COLO829 (cell line): ENCODE measurements at regions not wholly inside any gene's neighbourhood (a gene's known extent, or its start where the extent isn't known, plus 50 kb on each side); places are given as distances from the start of the nearest gene placed in this dataset.
"Not testable (repeated sequence)": the region's sequence is repeated elsewhere in the genome, so short reads cannot be mapped to it uniquely, and the experiment has no call there.

Experiments used
- DNase-seq: peaks from one replicate; pipeline ENCODE4 v3.0.0; 2012; ENCODE audit warnings: low spot score

DNA sequence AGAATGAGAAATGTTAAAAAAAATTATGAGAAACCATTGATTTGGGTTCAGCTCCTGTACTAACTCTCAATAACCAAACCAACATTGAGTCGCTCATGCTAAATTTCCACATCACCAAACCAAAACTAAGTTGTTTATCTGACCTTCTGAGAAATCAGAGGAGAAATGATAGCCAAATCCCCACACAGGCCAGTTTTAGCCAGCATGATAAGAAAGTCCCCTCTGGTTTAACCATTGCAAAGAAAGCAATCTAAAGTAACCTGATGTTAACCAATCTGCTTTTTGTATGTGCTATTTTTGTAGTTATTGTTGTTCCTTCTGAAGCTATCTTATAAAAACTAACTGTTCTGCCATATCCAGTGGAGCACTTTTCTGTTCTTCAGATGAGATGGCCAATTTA lies 599.7 kb downstream of the SLC16A7 start:
- DNase-seq, result no peak

- DNase-seq, result no peak
These were observed 600.5 kb downstream of the SLC16A7 start for GRCh38 chr12:60196366-60196765.

- DNase-seq, result no peak
These were observed 601.8 kb downstream of the SLC16A7 start for GRCh38 chr12:60197589-60197988.

- no peak for DNase-seq
These were observed 606.1 kb downstream of the SLC16A7 start for GRCh38 chr12:60201891-60202290.

DNA sequence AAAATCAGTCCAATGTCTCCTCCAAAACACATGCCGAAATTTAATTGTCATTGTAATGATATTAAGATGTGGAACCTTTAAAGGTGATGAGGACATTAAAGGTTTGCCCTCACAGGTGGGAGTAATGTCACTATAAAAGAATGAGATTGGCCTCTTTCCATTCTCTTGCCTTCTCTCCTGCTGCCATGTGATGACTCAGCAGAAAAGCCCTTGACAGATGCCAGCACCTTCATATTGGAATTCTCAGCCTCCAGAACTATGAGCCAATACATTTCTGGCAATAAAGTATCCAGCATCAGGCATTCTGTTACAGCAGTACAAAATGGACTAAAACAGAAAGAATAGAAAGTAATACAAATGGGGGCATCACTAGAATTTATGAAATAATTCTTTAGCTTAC lies 609.7 kb downstream of the SLC16A7 start:
- no peak for DNase-seq

DNA sequence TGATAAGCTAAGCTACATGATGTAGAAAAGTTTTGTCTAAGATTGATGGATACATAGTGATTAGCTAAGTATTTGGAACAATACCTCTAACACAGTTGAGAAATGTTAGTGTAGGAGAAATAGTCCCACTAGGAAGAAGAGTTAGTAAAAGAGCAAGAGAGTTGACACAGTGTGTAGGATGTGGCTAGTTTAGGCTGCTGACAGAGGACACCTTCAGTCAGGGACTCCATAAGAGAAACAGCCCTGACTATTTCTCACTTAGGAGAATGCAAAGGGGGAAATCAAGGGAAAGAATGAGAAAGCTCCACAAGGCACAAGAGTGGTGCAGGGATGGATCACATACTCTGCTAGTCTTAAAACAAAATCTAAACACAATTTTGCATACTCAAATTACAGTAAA lies 613.7 kb downstream of the SLC16A7 start:
- DNase-seq, result no peak

- DNase-seq, result no peak
These were observed 614.1 kb downstream of the SLC16A7 start for GRCh38 chr12:60209933-60210332.

- DNase-seq, result no peak
These were observed 614.9 kb downstream of the SLC16A7 start for GRCh38 chr12:60210756-60211155.

DNA sequence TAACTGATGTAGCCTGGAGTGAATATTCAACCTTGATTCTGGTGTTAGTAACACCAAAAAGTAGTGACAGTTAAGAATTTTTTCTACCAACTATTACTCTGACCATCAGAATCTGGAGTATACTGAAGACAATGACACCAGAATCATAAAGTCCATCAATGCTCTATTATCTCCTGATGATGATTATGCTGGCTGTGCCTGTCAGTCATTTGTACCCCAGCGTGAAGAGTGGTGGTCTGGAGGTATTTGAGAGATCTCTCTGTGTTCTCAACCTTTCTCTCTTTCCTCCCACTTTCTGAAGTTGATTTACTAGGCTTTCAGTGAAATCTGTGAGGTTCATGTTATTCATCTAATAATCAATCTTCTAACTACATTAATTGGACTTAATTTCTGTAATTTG lies 615.4 kb downstream of the SLC16A7 start:
- no peak for DNase-seq

GRCh38 chr12:60212159-60213000 lies 616.6 kb downstream of the SLC16A7 start:
- DNase-seq, result no peak

DNA sequence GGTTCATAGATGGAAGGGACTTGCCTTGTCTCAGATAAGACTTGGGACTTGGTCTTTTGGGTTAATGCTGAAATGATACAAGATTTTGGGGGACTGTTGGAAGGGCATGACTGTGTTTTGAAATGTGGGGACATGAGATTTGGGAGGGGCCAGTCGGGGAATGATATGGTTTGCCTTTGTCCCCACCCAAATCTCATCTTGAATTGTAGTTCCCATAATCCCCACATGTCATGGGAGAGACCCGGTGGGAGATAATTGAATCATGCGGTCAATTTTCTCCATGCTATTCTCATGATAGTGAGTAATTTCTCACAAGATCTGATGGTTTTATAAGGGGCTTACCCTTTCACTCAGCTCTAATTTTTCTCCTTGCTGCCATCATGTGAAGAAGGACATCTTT lies 617.4 kb downstream of the SLC16A7 start:
- DNase-seq, result not testable (repeated sequence)

GRCh38 chr12:60216226-60216625 lies 620.4 kb downstream of the SLC16A7 start:
- DNase-seq, result no peak

- DNase-seq, result no peak
These were observed 627.4 kb downstream of the SLC16A7 start for GRCh38 chr12:60223242-60223641.

- no peak for DNase-seq
These were observed 629.6 kb downstream of the SLC16A7 start for GRCh38 chr12:60225216-60226000.

GRCh38 chr12:60227916-60228315 lies 632.1 kb downstream of the SLC16A7 start:
- DNase-seq, result no peak

GRCh38 chr12:60230056-60230455 lies 634.2 kb downstream of the SLC16A7 start:
- DNase-seq, result no peak

GRCh38 chr12:60231303-60231702 lies 635.5 kb downstream of the SLC16A7 start:
- no peak for DNase-seq

DNA sequence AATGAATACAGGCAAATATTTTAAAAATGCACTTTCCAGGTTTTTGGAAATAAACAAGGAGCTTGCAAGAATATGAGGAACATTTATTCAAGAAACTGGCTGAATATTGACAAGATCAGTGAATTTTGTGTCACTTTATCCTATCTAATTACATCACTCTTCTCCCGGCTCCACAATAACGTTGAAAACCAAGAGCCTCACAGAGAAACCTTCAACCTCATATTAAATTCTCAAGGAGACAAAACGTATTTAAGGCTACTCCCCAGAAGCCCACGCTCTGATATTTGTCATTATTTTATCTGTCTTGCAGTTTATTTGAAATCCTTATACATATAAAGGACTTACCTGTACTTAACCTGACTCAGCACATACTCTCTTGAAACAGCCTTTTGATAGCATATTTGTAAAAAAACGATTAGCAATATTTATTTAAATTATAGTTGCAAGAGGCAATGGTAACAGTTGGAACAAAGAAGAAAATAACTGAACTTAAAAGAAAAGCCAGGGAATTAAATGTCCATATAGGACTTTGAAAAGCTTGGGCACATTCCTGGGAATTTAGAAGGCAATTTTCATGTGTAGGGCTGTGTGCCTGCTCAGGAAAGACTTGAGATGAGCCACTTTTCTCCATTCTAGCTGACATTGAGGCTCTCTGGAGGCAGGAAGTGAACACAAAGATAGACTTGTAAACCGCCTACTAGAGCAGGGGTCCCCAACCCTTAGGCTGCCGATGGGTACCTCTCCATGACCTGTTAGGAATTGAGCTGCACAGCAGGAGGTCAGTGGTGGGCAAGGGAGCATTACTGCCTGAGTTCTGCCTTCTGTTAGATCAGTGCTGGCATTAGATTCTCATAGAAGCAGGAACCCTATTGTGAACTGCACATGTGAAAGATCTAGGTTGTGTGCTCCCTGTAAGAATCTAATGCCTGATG lies 636.4 kb downstream of the SLC16A7 start:
- DNase-seq, result no peak

DNA sequence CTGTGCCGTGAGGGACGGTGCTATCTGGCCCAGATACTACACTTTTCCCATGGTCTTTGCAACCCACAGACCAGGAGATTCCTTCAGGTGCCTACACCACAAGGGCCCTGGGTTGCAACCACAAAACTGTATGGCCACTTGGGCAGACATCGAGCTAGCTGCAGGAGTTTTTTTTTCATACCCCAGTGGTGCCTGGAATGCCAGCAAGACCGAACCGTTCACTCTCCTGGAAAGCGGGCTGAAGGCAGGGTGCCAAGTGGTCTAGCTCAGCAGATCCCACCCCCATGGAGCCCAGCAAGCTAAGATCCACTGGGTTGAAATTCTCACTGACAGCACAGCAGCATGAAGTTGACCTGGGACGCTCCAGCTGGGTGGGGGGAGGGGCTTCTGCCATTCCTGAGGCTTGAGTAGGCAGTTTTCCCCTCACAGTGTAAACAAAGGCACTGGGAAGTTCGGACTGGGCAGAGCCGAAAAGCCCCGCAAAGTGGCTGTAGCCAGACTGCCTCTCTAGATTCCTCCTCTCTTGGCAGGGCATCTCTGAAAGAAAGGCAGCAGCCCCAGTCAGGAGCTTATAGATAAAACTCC lies 638.9 kb downstream of the SLC16A7 start:
- not testable (repeated sequence) for DNase-seq

DNA sequence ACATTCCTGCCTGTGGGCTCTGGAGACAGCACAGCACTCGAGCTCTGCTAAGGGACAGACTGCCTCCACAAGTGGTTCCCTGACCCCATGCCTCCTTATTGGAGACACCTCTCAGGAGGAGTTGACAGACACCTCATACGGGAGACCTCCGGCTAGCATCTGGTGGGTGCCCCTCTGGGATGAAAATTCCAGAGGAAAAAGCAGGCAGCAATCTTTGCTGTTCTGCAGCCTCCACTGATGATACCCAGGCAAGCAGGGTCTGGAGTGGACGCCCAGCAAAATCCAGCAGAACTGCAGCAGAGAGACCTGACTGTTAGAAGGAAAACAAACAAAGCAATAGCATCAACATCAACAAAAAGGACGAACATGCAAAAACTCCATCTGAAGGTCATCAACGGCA lies 639.4 kb downstream of the SLC16A7 start:
- DNase-seq, result no peak

- DNase-seq, result not testable (repeated sequence)
These were observed 640.6 kb downstream of the SLC16A7 start for GRCh38 chr12:60236416-60236815.

DNA sequence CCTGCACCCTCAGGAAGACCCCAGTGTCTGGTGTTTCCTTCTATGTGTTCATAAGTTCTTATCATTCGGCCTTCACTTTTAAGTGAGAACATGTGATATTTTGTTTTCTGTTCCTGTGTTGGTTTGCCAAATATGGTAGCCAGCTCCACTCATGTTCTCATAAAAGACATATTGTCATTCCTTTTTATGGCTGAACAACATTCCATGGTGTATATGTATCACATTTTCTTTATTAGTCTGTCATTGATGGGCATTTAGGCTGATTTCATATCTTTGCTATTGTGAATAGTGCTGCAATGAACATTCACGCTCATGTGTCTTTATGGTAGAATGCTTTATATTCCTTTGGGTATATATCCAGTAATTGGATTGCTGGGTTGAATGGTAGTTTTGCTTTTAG lies 645.1 kb downstream of the SLC16A7 start:
- no peak for DNase-seq
